SK-N-MC (cell line): ENCODE measurements at regions not wholly inside any gene's neighbourhood (a gene's known extent, or its start where the extent isn't known, plus 50 kb on each side); places are given as distances from the start of the nearest gene placed in this dataset.

Experiments
- EZH2 ChIP-seq: fragments of 200-600 bp; sonication (generic); IDR thresholded peaks from one replicate; pipeline ENCODE4 v1.6.1; 2017; ENCODE audit warnings: antibody characterized with exemption
- POLR2AphosphoS5 ChIP-seq: IDR thresholded peaks from 2 replicates; pipeline ENCODE4 v1.6.1; 2012; ENCODE audit warnings: mild to moderate bottlenecking, low read depth, low read length, borderline replicate concordance

DNA sequence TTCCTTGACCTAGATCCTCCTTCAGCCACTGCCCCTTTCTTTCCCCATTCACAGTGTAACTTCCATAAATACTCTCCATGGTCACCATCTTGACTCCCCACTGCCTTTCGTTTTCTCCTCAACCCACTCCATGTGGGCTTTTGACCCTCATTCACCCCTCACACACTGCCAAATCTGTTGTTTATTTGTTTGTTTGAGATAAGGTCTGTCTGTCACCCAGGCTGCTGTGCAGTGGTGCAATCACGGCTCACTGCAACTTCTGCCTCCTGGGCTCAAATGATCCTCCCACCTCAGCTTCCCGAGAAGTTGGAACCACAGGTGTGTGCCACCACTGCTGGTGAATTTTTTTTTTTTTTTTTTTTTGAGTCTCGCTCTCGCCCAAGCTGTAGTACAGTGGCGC lies 162.9 kb downstream of the FGF1 start:
- TF ChIP-seq EZH2, result no peak
- TF ChIP-seq POLR2AphosphoS5, result no peak
